HG02885 (cell line): ENCODE measurements at regions not wholly inside any gene's neighbourhood (a gene's known extent, or its start where the extent isn't known, plus 50 kb on each side); places are given as distances from the start of the nearest gene placed in this dataset.
"Not testable (repeated sequence)": the region's sequence is repeated elsewhere in the genome, so short reads cannot be mapped to it uniquely, and the experiment has no call there.

Experiments
- ATAC-seq: cut with Tn5 transposase; IDR thresholded peaks from one replicate; pipeline ENCODE4 v1.9.1; 2021; ENCODE audit warnings: mild to moderate bottlenecking; ENCODE audit not compliant: unreplicated experiment, poor library complexity

DNA sequence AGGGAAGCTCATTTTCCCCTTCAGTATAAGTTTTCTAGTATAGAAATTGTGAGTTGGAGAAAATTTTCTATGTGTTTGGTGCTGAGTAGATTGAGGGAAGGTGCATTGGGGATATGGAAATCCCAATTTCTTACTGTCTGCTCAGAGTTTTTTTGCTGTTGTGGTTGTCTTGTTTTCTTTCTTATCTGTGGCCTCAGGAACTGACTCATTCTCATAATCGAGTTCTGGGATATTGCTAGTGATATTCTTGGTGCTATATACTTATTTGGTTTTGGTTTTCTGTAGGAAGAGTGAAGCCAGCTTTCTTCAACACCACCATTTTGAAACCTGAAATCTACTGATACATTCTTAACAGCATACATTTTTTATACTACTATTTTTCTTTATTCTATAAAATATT lies 869.2 kb downstream of the DIPK2A start:
- ATAC-seq = no peak

- no peak for ATAC-seq
Measured at GRCh38 chr3:144843099-144843498, 871.5 kb downstream of the DIPK2A start.

GRCh38 chr3:144852999-144853398 lies 881.4 kb downstream of the DIPK2A start:
- ATAC-seq = no peak

DNA sequence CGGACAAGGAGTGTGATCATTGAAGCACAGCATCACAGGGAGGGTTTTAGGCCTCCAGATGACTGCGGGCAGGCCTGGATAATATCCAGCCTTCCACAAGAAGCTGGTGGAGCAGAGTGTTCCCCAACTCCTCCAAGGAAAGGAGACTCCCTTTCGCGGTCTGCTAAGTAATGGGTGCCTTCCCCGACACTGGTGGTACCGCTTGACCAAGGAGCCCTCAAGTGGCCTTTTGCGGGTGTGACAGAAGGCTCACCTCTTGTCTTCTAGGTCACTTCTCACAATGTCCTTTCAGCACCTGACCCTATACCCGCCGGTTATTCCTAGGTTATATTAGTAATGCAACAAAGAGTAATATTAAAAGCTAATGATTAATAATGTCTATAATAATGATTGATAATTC lies 882.4 kb downstream of the DIPK2A start:
- ATAC-seq = not testable (repeated sequence)

- no peak for ATAC-seq
Measured at GRCh38 chr3:144859161-144859560, 887.5 kb downstream of the DIPK2A start.

DNA sequence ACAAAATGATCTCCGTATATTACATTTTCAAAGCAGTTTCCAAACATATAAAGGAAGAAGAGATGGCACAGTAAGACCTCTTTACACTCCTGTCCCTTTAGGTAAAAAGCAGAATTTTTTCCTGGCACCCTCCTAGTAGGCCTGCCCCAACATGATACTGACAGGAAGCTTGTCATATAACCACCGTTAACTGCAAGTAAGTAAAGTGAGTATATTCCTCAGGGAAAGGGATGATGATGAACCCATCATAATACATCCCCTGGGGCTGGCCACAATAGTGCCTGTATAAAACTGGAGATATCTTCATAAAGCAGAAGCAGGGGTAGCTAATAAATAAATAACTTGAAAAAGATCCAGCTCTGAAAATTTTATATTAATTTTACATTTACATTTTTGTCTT lies 893.0 kb downstream of the DIPK2A start:
- ATAC-seq = no peak

- ATAC-seq = no peak
Measured at GRCh38 chr3:144865948-144866347, 894.3 kb downstream of the DIPK2A start.

DNA sequence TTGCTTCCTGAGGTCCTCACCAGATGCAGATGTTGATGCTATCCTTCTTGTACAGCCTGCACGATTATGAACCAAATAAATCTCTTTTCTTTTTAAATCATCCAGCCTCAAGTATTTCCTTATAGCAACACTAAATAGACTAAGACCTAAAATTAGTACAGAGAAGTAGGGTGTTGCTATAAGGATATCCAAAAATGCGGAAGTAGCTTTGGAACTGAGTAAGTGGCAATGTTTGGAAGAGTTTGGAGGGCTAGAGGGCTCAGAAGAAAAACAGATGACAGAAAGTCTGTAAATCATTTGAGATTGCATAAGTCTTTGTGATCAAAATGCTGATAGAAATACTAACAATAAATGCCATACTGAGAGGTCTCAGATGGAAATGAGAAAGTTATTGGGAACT lies 894.9 kb downstream of the DIPK2A start:
- ATAC-seq = no peak

DNA sequence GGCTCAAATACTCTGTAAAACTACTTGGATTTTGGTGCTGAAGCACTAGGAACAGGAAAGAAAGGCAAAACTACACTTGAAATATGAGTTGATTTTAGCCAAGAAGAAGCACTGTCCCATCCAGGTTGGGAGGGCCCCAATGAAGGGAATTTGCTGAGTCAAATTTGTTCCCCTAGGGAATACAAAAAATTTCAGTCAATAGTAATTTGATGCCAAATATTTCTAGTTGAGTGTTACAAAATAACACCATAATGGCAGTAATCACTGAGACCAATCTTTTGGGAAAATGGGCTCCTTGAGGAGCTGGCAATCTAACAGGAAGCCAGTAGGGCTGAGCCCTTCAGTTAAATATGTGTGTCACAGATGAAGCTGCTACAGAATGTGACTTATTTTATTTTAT lies 896.9 kb downstream of the DIPK2A start:
- no peak for ATAC-seq

GRCh38 chr3:144873066-144873465 lies 901.4 kb downstream of the DIPK2A start:
- ATAC-seq = no peak

- no peak for ATAC-seq
Measured at GRCh38 chr3:144875211-144875610, 903.6 kb downstream of the DIPK2A start.

DNA sequence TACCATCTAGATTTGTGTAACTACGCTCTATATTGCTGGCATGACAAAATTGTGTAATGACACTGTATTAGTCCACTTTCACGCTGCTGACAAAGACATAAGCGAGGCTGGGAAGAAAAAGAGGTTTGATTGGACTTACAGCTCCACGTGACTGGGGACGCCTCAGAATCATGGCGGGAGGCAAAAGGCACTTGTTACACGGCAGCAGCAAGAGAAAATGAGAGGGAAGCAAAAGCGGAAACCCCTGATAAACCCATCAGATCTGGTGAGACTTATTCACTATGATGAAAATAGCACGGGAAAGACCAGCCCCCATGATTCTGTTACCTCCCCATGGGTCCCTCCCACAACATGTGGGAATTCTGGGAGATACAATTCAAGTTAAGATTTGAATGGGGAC lies 905.7 kb downstream of the DIPK2A start:
- no peak for ATAC-seq

GRCh38 chr3:144879701-144880100 lies 908.1 kb downstream of the DIPK2A start:
- no peak for ATAC-seq

- no peak for ATAC-seq
Measured at GRCh38 chr3:144893980-144894379, 922.4 kb downstream of the DIPK2A start.

DNA sequence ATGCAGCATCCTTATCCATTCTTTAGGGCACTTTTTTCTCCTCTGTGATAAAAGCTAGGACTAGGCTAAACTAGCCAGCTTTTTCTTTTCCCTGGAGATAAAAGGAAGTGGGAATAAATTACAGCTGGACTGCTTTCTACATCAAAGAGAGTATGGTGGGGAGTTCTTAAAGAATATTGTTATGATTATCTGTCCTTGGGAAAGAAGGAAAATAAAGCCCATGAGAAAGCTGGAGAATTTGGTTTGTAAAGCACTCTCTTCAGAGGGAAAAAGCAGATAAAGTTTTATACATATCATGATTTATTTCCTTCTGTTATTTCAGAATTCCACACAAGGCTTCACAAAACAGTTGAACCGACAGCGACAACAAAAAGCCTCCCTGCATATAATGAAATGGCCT lies 923.0 kb downstream of the DIPK2A start:
- ATAC-seq = no peak

- no peak for ATAC-seq
Measured at GRCh38 chr3:144900366-144900765, 928.7 kb downstream of the DIPK2A start.

- not testable (repeated sequence) for ATAC-seq
Measured at GRCh38 chr3:144907581-144907980, 936.0 kb downstream of the DIPK2A start.

- no peak for ATAC-seq
Measured at GRCh38 chr3:144912968-144913367, 941.3 kb downstream of the DIPK2A start.

DNA sequence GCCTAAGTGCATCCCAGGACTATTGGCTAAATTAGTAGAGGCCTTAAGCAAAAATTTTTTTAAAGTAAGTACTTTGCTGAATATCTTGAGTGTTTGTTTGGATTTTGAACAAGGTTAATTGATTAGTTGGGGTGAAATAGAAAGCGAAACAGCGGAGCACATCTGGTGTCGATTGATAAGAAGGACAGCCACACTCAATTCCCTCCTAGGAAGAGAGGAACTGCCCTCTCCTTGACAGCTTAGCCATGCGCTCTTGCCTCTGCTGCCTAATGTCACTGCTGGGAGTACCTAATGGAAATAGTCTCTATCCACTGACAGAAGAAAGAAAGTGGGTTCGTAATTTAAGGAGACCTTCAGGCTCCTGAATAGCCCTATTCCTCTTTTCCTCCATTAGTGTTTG lies 943.6 kb downstream of the DIPK2A start:
- no peak for ATAC-seq

DNA sequence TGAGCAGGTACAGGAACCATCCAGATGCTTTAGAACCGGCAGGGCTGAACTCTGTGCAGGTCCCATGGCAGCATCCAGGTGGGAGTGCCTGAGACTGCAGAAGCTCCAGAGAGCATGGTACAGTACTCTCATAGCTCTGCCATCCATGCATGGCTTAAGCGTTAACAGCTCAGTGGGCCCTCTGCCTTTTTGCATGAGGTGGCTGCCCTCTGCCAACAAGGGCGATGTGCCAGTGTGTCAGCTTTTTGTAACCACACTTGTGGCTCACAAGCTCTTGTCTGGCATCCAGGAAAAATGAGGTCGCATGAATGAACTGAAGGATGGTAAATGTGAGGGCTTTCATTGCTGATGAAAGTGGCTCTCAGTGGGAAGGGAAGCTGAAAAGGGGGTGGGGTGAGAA lies 950.1 kb downstream of the DIPK2A start:
- ATAC-seq = no peak

DNA sequence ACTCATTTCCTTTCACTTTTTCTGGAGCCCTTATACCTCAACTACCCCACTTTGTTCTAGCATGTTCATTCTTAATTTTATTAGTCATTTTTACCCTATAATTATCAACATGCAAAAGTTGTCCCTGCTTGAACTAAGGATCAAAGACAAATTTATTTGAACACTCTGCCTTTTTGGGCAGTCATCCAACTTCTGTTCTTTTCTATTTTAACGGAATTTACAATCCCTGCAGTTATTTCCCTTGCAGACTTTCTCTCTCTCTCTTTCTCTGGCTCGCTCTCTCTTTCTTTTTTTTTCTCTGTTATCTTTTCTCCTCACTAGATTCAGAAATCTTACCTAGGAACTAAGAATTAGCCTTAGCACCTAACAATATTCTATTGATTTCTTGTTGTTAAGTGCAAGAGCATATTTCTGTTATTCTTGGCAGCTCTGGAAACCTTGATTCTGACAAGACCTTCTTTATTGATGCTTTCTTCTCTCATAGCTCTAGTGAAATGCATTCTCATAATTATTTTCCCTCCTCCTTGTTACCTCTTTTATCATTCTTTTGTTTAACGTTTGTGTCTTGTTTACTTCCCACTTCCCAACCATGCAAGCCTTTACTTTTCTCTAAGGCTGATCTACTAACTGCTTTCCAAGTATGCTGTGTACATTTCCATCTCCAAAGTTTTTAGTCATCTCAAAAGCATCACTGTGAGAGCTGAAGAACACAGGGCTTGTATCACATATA lies 951.6 kb downstream of the DIPK2A start:
- ATAC-seq = no peak

- ATAC-seq = no peak
Measured at GRCh38 chr3:144930431-144930830, 958.8 kb downstream of the DIPK2A start.

DNA sequence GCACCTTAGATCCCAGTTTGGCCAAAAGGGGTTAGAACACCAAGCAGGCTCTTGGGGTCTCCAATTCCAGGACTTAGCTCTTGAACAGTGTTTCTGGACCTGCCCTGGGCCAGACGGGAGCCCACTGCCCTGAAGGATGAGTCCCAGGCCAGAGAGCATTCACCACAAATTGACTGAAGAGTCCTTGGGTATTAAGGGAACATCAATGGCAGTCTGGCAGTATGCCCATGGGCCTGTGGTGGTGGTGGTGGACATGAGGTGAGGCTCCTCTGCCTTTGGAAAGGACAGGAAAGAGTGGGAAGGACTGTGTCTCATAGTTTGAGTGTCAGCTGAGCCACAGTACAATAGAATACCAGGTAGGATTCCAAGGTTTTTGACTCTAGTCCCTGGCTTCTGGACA lies 960.0 kb downstream of the DIPK2A start:
- ATAC-seq = no peak
